SK-N-SH (cell line): ENCODE measurements at regions not wholly inside any gene's neighbourhood (a gene's known extent, or its start where the extent isn't known, plus 50 kb on each side); places are given as distances from the start of the nearest gene placed in this dataset.

Experiments used
- CTCF ChIA-PET: fragments of 300-600, 350-600 bp; formaldehyde crosslinking; extraction: SDS; loops from one replicate; lab custom pipeline; 2021; lab: Yijun Ruan, JAX
- POLR2A ChIA-PET: fragments of 350-600 bp; sonication (Branson Sonifier 250); formaldehyde crosslinking; extraction: SDS; loops from one replicate; lab custom pipeline; 2020; ENCODE audit warnings: antibody characterized with exemption, inconsistent platforms; lab: Yijun Ruan, JAX
- DNase-seq: peaks from one replicate; pipeline ENCODE4 v3.0.0; 2012
- H2AFZ ChIP-seq: fragments of 200-600 bp; sonication (generic); 2 replicates; pipeline ENCODE4 v1.8.1; 2016; ENCODE audit warnings: antibody characterized with exemption, mild to moderate bottlenecking, low read depth
- H3F3A ChIP-seq: fragments of 200-600 bp; sonication (generic); replicated peaks from 2 replicates; pipeline ENCODE3; 2016; ENCODE audit warnings: antibody characterized with exemption, mild to moderate bottlenecking; ENCODE audit not compliant: insufficient read depth
- H3K27ac ChIP-seq, 2 experiments: fragments of 200-500 bp in 1 of 2; fragments of 200-600 bp in 1 of 2; sonication (Bioruptor generic) in 1 of 2; sonication (generic), shearing (Covaris generic) in 1 of 2; 2 replicates each; pipeline versions ENCODE4 v1.5.1 to v1.6.1; 2014 to 2016; ENCODE audit warnings: low read depth in 2 of 2, inconsistent platforms in 1 of 2, low read length in 1 of 2, mild to moderate bottlenecking in 1 of 2, mixed read lengths in 1 of 2
- H3K27me3 ChIP-seq: fragments of 200-600 bp; sonication (generic), shearing (Covaris generic); 2 replicates; pipeline ENCODE4 v1.6.1; 2016; ENCODE audit warnings: mixed run types; ENCODE audit not compliant: insufficient read depth
- H3K36me3 ChIP-seq, 2 experiments: fragments of 200-500 bp in 1 of 2; fragments of 200-600 bp in 1 of 2; sonication (Bioruptor generic) in 1 of 2; sonication (generic) in 1 of 2; replicated peaks in 1 of 2; 2 replicates each; pipeline versions ENCODE3 to v1.5.1; 2014 to 2016; ENCODE audit warnings: low read length in 1 of 2, mild to moderate bottlenecking in 1 of 2; ENCODE audit not compliant: insufficient read depth in 2 of 2, control insufficient read depth in 1 of 2
- H3K4me1 ChIP-seq, 2 experiments: fragments of 200-500 bp in 1 of 2; fragments of 200-600 bp in 1 of 2; sonication (Bioruptor generic) in 1 of 2; sonication (generic), shearing (Covaris generic) in 1 of 2; 2 replicates each; pipeline versions ENCODE4 v1.5.1 to v1.6.1; 2014 to 2016; ENCODE audit warnings: low read depth in 1 of 2, low read length in 1 of 2, mixed run types in 1 of 2; ENCODE audit not compliant: insufficient read depth in 2 of 2, control insufficient read depth in 1 of 2
- H3K4me2 ChIP-seq: fragments of 200-600 bp; sonication (generic), shearing (Covaris generic); 2 replicates; pipeline ENCODE4 v1.6.1; 2017; ENCODE audit warnings: mixed run types
- H3K4me3 ChIP-seq, 2 experiments: fragments of 200-500 bp in 1 of 2; fragments of 200-600 bp in 1 of 2; sonication (Bioruptor generic) in 1 of 2; sonication (generic), shearing (Covaris generic) in 1 of 2; 2 replicates each; pipeline versions ENCODE4 v1.5.1 to v1.8.1; 2014 to 2016; ENCODE audit warnings: low read depth in 2 of 2, inconsistent platforms in 1 of 2, low read length in 1 of 2, mild to moderate bottlenecking in 1 of 2, mixed read lengths in 1 of 2, moderate library complexity in 1 of 2
- H3K79me2 ChIP-seq: fragments of 200-600 bp; sonication (generic); 2 replicates; pipeline ENCODE4 v1.8.1; 2017; ENCODE audit warnings: mild to moderate bottlenecking; ENCODE audit not compliant: insufficient read depth
- H3K9ac ChIP-seq: fragments of 200-600 bp; sonication (generic); 2 replicates; pipeline ENCODE4 v1.6.1; 2017; ENCODE audit warnings: mixed run types
- H3K9me2 ChIP-seq: fragments of 200-600 bp; sonication (generic); 2 replicates; pipeline ENCODE4 v1.6.1; 2017; ENCODE audit warnings: mixed run types
- H3K9me3 ChIP-seq: fragments of 200-600 bp; sonication (generic); 2 replicates; pipeline ENCODE4 v1.6.1; 2017; ENCODE audit warnings: mixed run types, mild to moderate bottlenecking, moderate library complexity
- H4K20me1 ChIP-seq: fragments of 200-600 bp; sonication (generic); 2 replicates; pipeline ENCODE4 v1.6.1; 2017; ENCODE audit warnings: mild to moderate bottlenecking, mixed run types; ENCODE audit not compliant: insufficient read depth
- ELF1 ChIP-seq: IDR thresholded peaks from 2 replicates; pipeline ENCODE4 v1.4.0; 2012
- EP300 ChIP-seq, 2 experiments: IDR thresholded peaks; 2 replicates each; pipeline versions ENCODE4 v1.4.0 to v1.6.1; 2012; ENCODE audit warnings: borderline replicate concordance in 1 of 2, low read depth in 1 of 2, low read length in 1 of 2
- FOSL2 ChIP-seq: IDR thresholded peaks from 2 replicates; pipeline ENCODE4 v1.4.0; 2012; ENCODE audit warnings: low read depth, mild to moderate bottlenecking, moderate library complexity, borderline replicate concordance
- FOXJ3 ChIP-seq: sonication (generic); formaldehyde crosslinking; IDR thresholded peaks from 2 replicates; pipeline ENCODE4 v1.5.1; 2020; ENCODE audit warnings: mild to moderate bottlenecking, missing genetic modification reagents
- FOXM1 ChIP-seq: IDR thresholded peaks from 2 replicates; pipeline ENCODE4 v1.4.0; 2012; ENCODE audit warnings: low read depth, mild to moderate bottlenecking
- GABPA ChIP-seq: IDR thresholded peaks from 2 replicates; pipeline ENCODE4 v1.4.0; 2012; ENCODE audit warnings: low read depth, mild to moderate bottlenecking
- JUND ChIP-seq: IDR thresholded peaks from 2 replicates; pipeline ENCODE4 v1.4.0; 2012
- MEF2A ChIP-seq: IDR thresholded peaks from 2 replicates; pipeline ENCODE4 v1.4.0; 2012; ENCODE audit warnings: low read depth, borderline replicate concordance
- MXI1 ChIP-seq: IDR thresholded peaks from 2 replicates; pipeline ENCODE4 v1.6.1; 2012; ENCODE audit warnings: mild to moderate bottlenecking, low read depth, low read length, improper control_type of control experiment
- NRF1 ChIP-seq: IDR thresholded peaks from 2 replicates; pipeline ENCODE4 v1.6.1; 2012; ENCODE audit warnings: low read depth, mild to moderate bottlenecking, low read length
- RAD21 ChIP-seq: IDR thresholded peaks from 2 replicates; pipeline ENCODE4 v1.6.1; 2012; ENCODE audit warnings: mild to moderate bottlenecking, low read length
- RCOR1 ChIP-seq: fragments of 150-350 bp; IDR thresholded peaks from 2 replicates; pipeline ENCODE4 v1.6.1; 2017; ENCODE audit warnings: antibody characterized with exemption, low read length
- REST ChIP-seq: IDR thresholded peaks from 2 replicates; pipeline ENCODE4 v1.6.1; 2012; ENCODE audit warnings: mild to moderate bottlenecking, low read depth, low read length, moderate library complexity
- RFX5 ChIP-seq: IDR thresholded peaks from 2 replicates; pipeline ENCODE4 v1.6.1; 2012; ENCODE audit warnings: mild to moderate bottlenecking, improper control_type of control experiment, low read length
- TCF12 ChIP-seq: IDR thresholded peaks from 2 replicates; pipeline ENCODE4 v1.4.0; 2012
- ZBTB33 ChIP-seq: IDR thresholded peaks from 2 replicates; pipeline ENCODE4 v1.4.0; 2012; ENCODE audit warnings: low read depth, borderline replicate concordance
- WGBS: methylation state at CpG from one replicate; pipeline ENCODE4 v1.1.6; 2017; ENCODE audit warnings: low lambda C conversion rate; 5-methylcytosine and 5-hydroxymethylcytosine counted together
- TF ChIP-seq, protein P1 (sequence below): IDR thresholded peaks from 2 replicates; pipeline ENCODE4 v1.4.0; 2012; ENCODE audit warnings: low read depth
- TF ChIP-seq, protein P2 (sequence below): fragments of 200-600 bp; sonication (generic); IDR thresholded peaks from 2 replicates; pipeline ENCODE4 v1.6.1; 2017; ENCODE audit warnings: antibody characterized with exemption, mild to moderate bottlenecking, moderate library complexity
- TF ChIP-seq, protein P3 (sequence below): fragments of 150-350 bp; IDR thresholded peaks from 2 replicates; pipeline ENCODE4 v1.6.1; 2016; ENCODE audit warnings: mild to moderate bottlenecking, low read depth, low read length

- no peak for TF ChIP-seq REST
- no peak for TF ChIP-seq RAD21
- no peak for TF ChIP-seq ELF1
- TF ChIP-seq TCF12 = no peak
- no peak for TF ChIP-seq GABPA
- no peak for TF ChIP-seq MEF2A
- TF ChIP-seq FOXJ3 (CRISPR knock-in tag) = no peak
These were observed 70.4 kb upstream of the PTPN1 start (continued) for GRCh38 chr20:50439539-50440453.

DNA sequence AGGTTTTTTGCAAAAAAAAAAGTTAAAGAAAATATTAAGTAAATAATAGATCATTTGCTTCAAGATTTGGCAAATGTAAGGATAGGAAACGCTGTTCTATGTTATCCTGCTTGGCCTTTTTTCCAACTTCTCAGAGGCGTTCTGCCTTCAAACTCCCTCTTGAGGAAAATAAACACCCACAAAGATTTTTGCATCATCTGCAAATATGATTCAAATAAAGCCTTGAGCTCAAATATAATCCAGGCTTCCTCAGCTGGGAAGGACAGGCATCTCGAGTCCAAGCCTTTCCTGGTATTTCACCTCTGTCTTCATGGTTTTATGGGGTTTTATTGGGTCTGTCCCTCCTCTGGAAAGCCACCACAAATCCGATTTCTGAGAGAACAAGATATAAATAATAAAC, 67.7 kb upstream of the PTPN1 start:
- H3K36me3 ChIP-seq = no peaks in the 10 kb centered on the region
- H3K9me3 ChIP-seq = no peaks in the 10 kb centered on the region
- H4K20me1 ChIP-seq = no peaks in the 10 kb centered on the region
- peaks cover 6 to 7% of the 10 kb centered on the region in 2 experiments; a peak in 1 of 4 replicates for H3K4me1 ChIP-seq
- ChIA-PET CTCF (interaction anchor here (0.7 kb wide), 1 partner anchor 146 kb away, joined by 4 read pairs; no protein-coding TSS in a partner anchor), POLR2A (no interaction called here)
- H3K4me3 ChIP-seq = no peak overlapping the region
- DNase-seq = no peak
- H2AFZ ChIP-seq = no peak overlapping the region
- 88% methylated on average over 4 of the region's 4 CpGs for WGBS
- TF ChIP-seq MEF2A (no peak), EP300 (IDR thresholded peaks at IDR 0.05; ENCODE audit: borderline replicate concordance in 1 of 2, low read depth in 1 of 2, low read length in 1 of 2) (no peak), FOSL2 (no peak), NRF1 (no peak), RCOR1 (no peak), RAD21 (no peak), ZBTB33 (no peak), JUND (no peak), FOXM1 (no peak), FOXJ3 (CRISPR knock-in tag) (no peak), MXI1 (no peak), RFX5 (no peak)
- TF ChIP-seq, protein P1, sequence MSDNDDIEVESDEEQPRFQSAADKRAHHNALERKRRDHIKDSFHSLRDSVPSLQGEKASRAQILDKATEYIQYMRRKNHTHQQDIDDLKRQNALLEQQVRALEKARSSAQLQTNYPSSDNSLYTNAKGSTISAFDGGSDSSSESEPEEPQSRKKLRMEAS = no peak
- TF ChIP-seq, protein P2, sequence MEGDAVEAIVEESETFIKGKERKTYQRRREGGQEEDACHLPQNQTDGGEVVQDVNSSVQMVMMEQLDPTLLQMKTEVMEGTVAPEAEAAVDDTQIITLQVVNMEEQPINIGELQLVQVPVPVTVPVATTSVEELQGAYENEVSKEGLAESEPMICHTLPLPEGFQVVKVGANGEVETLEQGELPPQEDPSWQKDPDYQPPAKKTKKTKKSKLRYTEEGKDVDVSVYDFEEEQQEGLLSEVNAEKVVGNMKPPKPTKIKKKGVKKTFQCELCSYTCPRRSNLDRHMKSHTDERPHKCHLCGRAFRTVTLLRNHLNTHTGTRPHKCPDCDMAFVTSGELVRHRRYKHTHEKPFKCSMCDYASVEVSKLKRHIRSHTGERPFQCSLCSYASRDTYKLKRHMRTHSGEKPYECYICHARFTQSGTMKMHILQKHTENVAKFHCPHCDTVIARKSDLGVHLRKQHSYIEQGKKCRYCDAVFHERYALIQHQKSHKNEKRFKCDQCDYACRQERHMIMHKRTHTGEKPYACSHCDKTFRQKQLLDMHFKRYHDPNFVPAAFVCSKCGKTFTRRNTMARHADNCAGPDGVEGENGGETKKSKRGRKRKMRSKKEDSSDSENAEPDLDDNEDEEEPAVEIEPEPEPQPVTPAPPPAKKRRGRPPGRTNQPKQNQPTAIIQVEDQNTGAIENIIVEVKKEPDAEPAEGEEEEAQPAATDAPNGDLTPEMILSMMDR = no peak
- TF ChIP-seq, protein P3, sequence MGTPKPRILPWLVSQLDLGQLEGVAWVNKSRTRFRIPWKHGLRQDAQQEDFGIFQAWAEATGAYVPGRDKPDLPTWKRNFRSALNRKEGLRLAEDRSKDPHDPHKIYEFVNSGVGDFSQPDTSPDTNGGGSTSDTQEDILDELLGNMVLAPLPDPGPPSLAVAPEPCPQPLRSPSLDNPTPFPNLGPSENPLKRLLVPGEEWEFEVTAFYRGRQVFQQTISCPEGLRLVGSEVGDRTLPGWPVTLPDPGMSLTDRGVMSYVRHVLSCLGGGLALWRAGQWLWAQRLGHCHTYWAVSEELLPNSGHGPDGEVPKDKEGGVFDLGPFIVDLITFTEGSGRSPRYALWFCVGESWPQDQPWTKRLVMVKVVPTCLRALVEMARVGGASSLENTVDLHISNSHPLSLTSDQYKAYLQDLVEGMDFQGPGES = no peak
- H3K4me2 ChIP-seq = no peak overlapping the region
- no peak overlapping the region for H3K9ac ChIP-seq
- peaks cover 21% of the 10 kb centered on the region for H3F3A ChIP-seq
- no peak overlapping the region for H3K27ac ChIP-seq
- H3K79me2 ChIP-seq = no peaks in the 10 kb centered on the region
- H3K27me3 ChIP-seq = no peaks in the 10 kb centered on the region
- no peaks in the 10 kb centered on the region for H3K9me2 ChIP-seq
